GM19240 (cell line): ENCODE measurements at regions not wholly inside any gene's neighbourhood (a gene's known extent, or its start where the extent isn't known, plus 50 kb on each side); places are given as distances from the start of the nearest gene placed in this dataset.
"Not testable (repeated sequence)": the region's sequence is repeated elsewhere in the genome, so short reads cannot be mapped to it uniquely, and the experiment has no call there.

ENCODE experiments used
- DNase-seq: peaks from one replicate; pipeline ENCODE4 v3.0.0; 2011; ENCODE audit warnings: low spot score; ENCODE audit not compliant: insufficient read length

- DNase-seq, result no peak
Measured at GRCh38 chr2:183995632-183996031, 602.7 kb upstream of the ZNF804A start.

DNA sequence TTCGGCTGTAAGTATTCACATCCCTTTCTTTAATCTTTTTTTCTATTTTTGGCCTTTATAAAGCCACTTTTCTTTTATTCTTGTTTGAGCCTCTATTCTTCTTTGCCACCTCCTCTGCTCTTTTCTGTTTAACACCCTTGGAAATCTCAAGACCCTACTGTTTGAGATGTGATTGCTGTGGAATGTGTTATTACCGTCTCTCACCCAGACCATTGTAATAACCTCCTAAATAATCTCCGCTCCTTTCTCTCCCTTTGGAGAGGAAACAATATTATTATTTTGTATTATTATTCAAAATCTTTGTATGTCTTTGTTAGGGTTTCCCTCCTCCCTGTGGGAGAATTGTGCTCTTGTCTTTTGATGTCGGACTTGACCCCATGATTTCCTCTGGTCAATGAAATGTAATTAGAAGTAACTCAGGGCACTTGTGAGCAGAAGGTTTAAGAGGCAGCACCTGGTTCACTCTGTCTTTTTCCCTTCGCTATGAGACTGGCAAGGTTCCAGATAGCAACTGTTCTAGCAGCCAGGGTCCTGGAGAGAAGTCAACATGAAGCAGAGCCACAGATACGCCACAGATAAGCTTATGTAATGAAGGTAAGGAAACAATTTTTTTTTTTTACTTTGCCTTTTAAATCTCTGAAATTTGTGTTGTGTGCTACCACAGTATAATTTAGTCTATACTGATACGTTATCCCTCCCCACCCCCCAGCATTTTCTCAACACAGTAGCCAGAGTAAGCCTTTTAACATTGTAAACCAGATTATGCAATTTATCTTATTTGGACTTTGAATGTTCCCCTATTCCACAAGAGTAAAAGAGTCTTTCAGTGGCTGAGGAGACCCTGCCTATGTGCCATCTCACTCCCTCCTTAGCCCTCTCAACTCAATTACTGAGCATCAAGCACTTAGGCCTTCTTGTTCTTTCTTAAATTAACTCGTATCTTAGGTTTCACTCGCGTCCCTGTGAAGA is 601.2 kb upstream of the ZNF804A start:
- DNase-seq, result no peak

- DNase-seq, result no peak
Measured at GRCh38 chr2:183998041-183998796, 600.1 kb upstream of the ZNF804A start.

DNA sequence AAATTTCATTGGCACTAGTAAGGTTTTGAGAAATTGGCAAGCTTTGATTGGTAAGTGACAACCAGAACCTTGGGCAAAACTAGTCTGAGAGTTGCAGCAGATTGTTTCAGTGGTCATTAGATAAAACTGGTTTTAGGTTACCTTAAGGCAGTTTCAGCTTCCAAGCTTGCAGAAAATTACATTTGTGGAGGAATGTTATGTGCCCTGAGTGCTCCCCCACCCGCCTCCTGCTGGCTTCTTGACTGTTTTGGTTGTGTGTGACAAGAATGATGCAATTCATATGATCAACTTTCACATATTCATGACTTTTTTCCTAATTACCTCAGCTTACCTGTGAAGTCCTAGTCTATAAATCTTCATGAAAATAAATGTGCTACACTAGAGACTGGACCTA is 599.5 kb upstream of the ZNF804A start:
- DNase-seq, result no peak

DNA sequence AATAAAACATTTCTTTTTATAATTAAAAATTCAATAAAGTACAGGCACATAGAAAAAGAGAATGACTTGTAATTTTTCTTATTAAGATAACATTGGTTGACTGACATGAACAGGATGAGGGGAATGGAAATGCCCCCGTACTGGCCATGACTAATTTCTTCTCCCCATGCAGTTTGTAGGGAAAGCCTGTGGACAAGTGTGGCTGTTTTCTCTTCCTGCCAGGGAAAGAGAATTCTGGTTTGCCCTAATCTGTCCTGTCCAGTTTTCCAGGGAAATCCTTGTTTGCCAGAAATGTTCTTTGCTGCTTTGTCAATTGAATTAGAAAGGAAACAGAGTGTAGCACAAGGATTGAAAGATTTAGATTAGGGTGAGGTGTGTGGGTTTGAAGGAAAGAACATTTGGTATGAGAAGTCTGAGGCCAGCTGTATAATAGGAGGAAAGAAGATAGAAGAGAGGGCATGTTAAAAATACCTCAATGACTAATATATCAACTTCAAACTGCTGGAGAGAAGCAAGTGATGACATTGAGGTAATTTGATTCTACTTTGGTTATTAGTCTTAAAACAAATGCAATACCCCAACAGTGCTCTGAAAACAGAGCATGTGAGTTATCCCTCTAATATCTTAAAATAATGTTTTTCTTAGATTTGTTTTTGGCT is 593.9 kb upstream of the ZNF804A start:
- DNase-seq, result no peak

GRCh38 chr2:184004948-184005672 is 593.2 kb upstream of the ZNF804A start:
- no peak for DNase-seq

DNA sequence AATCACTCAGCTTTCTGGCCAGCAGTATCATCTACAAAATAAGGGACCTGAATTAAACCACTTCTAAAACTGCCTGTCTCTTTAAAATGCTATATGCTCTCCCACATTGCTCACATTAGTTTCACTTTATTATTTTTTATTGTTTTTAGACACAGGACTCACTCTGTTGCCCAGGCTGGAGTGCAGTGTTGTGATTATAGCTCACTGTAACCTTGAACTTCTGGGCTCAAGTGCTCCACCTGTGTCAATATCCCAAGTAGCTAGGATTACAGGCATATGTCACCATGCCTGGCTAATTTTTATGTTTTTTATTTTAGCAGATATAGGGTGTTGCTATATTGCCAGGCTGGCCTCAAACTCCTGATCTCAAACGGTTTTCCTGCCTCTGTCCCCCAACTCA is 591.3 kb upstream of the ZNF804A start:
- DNase-seq, result no peak

- no peak for DNase-seq
Measured at GRCh38 chr2:184026961-184027360, 571.4 kb upstream of the ZNF804A start.

DNA sequence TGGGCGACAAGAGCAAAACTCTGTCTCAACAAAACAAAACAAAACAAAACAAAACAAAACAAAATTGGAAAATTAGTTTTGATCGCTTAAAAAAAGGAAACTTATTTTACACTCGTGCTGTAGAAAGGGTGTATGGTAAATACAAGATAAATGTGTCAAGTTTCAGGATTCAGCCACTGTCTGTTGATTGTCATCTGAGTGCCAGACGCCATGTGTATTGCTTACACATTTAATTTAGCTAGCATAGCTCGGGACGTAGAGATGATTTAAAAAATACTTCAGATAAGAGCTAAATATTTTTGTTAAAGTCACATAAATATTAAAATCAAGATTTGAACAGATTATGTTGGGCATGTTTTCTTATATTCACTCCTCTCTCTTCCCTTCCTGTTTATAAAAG is 568.1 kb upstream of the ZNF804A start:
- no peak for DNase-seq

DNA sequence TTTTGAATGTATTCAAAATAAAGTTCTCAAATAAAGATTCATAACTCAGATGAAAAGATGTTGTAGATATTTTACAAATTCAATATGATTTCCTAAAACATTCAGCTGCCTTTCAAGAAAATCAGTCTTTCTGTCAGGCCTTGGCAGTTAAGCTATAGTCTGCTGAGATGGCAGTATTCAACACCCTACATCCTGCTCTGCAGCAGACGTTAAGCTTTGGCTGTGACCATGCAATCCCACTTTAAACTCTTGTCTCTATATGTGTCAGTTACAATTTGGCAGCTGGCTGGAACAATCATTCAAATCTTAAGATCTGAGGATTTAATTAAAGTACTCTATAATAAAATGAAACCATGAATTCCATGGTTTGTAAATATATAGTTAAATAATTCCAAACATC is 567.3 kb upstream of the ZNF804A start:
- no peak for DNase-seq

DNA sequence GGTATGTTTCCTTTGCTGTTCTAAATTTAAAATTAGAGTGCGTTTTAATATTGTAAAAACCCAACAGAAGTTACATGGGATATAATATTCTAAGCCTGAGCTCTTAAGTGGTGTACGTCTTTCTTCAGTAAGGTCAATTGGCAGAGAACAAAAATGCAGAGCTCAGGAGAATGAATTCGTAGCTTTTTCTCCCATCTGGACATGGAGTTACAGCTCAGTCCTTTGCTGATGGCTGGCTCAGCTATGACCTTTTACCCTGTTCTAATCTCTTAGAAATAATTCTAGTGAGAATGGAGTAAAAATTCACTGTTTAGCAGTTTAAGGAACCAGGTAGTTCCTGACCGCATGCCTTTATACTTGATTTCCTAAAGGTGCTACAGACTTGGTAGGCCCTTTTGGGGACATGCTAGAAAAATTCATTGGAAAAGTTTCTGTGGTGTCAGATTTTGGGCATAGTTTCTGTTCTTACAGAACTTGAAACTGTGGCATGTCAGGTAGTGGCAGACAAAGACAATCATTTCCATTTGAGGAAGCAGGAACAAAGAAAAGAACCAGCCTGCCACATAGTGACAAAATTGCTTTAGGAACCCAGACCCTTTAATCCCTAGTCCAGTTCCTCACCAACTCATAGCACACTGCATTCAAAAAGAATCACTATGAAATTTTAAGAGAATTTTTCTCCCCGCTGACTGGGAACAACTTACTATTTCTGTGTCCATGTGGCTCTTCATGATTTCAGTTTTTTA is 566.8 kb upstream of the ZNF804A start:
- no peak for DNase-seq

DNA sequence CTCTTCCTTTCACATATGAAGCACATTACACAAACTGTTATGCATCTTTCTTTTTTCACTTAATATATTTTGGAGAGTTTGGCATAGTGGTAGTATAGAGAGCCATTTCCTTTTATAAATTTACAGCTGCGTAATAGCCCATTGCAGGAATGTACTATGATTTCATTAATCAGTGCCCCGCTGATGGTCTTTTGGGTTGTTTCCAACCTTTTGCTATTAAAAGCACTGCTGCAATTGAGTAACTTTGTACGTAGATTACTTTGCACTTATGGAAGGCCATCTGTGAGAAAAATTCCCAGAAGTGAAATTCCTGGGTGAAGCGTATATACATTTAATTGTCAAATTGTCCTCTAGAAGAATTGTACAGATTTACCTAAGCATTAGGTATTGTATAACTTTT is 565.3 kb upstream of the ZNF804A start:
- no peak for DNase-seq

GRCh38 chr2:184037273-184037672 is 561.1 kb upstream of the ZNF804A start:
- no peak for DNase-seq

DNA sequence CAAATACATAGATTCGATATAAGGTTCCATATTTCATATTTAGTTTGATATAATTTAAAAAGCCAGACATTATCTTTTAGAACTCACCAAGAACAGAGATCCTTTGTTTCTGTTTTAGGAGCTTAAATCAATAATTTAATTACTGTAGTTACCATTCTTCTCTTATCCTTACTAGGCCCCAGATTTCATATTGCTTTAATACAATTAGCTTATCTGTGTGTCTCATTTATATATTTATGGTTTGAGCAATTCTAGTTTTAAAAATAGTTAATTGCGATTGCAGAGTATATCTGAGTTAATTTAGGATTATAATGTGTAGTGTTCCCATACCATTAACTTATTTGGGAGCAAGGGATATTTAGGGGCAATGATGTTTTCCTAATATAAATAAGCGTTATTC is 558.8 kb upstream of the ZNF804A start:
- no peak for DNase-seq

DNA sequence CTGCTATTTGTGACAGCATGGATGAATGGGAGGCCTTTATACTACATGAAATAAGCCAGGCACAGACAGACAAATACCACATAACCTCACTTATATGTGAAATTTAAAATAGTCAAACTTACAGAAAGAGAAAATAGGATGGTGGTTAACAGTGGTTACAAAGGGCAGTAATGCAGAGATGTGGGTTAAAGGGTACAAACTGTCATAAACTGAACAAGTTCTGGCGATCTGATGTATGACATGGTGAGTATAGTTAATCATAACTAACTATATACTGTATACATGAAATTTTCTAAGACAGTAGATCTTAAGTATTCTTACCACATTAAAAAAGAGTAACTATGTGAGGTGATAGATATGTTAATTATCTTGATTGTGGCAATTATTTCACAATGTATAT is 558.1 kb upstream of the ZNF804A start:
- DNase-seq, result no peak

DNA sequence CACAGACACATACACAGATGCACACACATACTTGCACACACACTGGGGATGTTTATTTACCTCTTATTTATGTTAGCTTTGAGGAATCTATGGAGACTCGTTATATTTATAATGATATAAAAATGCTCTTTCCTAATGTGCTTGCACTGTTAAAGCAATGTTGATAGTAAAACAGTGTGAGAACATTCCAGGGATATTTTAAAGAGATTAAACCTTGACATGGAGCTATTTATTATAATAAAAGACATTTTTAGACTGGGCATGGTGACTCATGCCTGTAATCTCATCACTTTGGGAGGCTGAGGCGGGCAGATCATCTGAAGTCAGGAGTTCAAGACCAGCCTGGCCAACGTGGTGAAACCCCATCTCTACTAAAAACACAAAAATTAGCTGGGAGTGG is 557.3 kb upstream of the ZNF804A start:
- no peak for DNase-seq

- DNase-seq, result no peak
Measured at GRCh38 chr2:184041777-184042176, 556.6 kb upstream of the ZNF804A start.

DNA sequence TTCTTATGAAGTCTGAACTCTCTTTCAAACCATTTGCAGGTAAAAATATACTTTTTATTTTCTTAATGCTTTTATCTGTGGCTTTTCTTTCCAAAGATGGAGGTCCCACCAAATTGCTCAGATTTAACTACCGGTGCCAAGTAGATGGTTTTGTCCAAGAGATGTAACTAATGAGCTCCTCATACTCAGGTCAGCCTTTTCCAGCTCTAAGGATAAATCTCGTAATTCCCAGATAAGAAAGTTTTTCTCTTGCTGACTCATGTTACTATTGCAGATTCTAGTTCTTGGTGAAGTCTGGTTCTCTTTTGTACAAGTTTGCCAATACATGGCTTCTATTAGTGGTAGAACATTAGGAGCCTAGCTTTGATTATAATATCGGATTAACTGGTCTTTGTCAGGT is 550.8 kb upstream of the ZNF804A start:
- no peak for DNase-seq

- DNase-seq, result no peak
Measured at GRCh38 chr2:184049566-184049965, 548.8 kb upstream of the ZNF804A start.

- no peak for DNase-seq
Measured at GRCh38 chr2:184053326-184053725, 545.0 kb upstream of the ZNF804A start.

GRCh38 chr2:184054419-184054818 is 543.9 kb upstream of the ZNF804A start:
- not testable (repeated sequence) for DNase-seq
